ENCODE measurements at regions not wholly inside any gene's neighbourhood (a gene's known extent, or its start where the extent isn't known, plus 50 kb on each side); places are given as distances from the start of the nearest gene placed in this dataset.

DNA sequence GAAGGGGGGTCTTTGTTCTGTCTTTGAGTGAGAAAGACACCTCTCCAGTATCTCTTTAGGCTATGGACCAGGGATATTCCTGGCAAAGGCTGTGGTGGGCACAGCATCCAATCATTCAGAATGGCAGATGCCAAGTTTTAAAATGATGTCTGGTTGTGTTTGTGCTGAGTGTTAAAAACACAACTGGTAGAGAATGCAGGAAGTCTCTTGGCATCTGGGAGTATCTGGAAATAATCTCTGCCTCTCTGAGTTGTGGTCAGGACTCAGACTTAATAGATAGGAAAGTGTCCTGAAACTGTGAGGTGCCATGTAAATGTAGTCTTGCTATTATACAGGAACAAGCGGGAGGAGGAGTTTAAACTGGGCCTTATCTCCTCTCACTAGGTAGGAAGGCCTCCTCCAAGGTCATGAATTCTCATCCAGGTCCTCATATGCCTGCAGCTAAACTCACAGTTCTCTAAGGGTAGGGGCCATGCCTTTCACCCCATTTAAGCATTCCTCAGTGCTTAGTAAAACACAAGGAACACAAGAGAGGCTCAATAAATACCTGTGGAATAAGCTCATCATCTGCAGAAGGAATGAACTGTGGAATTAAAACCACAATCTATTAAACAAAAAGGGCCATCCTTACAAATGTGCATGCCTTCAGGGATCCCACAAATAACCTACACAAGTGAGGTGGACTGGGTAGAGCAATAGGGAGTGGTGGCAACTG, 317.6 kb downstream of the CBLN1 start:
- Histone ChIP-seq H3K4me1 (ENCODE audit: control insufficient read depth in 1 of 2, insufficient read depth in 2 of 2, low read depth in 1 of 2, low read length in 1 of 2) (peaks cover 3 to 5% of the 10 kb centered on the region in 2 experiments; a peak in 2 of 4 replicates), H3K79me2 (ENCODE audit: insufficient read depth) (no peaks in the 10 kb centered on the region), H3K27me3 (ENCODE audit: insufficient read depth) (no peaks in the 10 kb centered on the region), H3K27ac (ENCODE audit: low read depth in 2 of 2, low read length in 1 of 2) (peak overlapping the region in 1 of 2 experiments; percentile 54; a peak in 2 of 4 replicates), H3K9ac (peak overlapping the region; percentile 37; the same call in 1 of the 2 replicates), H4K20me1 (ENCODE audit: insufficient read depth) (no peaks in the 10 kb centered on the region), H3F3A (replicated peaks; ENCODE audit: insufficient read depth) (peaks cover 5% of the 10 kb centered on the region), H3K9me3 (no peaks in the 10 kb centered on the region), H2AFZ (ENCODE audit: low read depth) (no peak overlapping the region), H3K4me3 (ENCODE audit: low read depth in 2 of 2, low read length in 1 of 2) (no peak overlapping the region; a peak in 1 of 4 replicates), H3K36me3 (replicated peaks in 1 of 2; ENCODE audit: control insufficient read depth in 1 of 2, insufficient read depth in 2 of 2, low read length in 1 of 2) (no peaks in the 10 kb centered on the region), H3K4me2 (peak overlapping the region; percentile 9; the same call in 1 of the 2 replicates), H3K9me2 (no peaks in the 10 kb centered on the region)
- WGBS (ENCODE audit: low lambda C conversion rate) = 0% methylated on average over 1 of the region's 1 CpG
- ChIA-PET CTCF (no interaction called here), POLR2A (no interaction called here)
- TF ChIP-seq ELF1 (IDR thresholded peaks at IDR 0.05) (0 out of 2 replicates have a peak, but pooled peaks have one; percentile 4), EP300 (IDR thresholded peaks at IDR 0.05; ENCODE audit: borderline replicate concordance in 1 of 2, low read depth in 1 of 2, low read length in 1 of 2) (peak in 1 of 2 experiments; percentile 63; a peak in 1 of 4 replicates), TCF12 (IDR thresholded peaks at IDR 0.05) (0 out of 2 replicates have a peak, but pooled peaks have one; percentile 32), FOSL2 (IDR thresholded peaks at IDR 0.05; ENCODE audit: borderline replicate concordance, low read depth) (peak; percentile 53; the same call in 1 of the 2 replicates), JUND (IDR thresholded peaks at IDR 0.05) (peak; percentile 64), RXRA (IDR thresholded peaks at IDR 0.05; ENCODE audit: borderline replicate concordance, low read depth) (peak; percentile 33; the same call in 1 of the 2 replicates), SMC3 (IDR thresholded peaks at IDR 0.05; ENCODE audit: low read depth, low read length) (no peak)
- TF ChIP-seq, protein P1, sequence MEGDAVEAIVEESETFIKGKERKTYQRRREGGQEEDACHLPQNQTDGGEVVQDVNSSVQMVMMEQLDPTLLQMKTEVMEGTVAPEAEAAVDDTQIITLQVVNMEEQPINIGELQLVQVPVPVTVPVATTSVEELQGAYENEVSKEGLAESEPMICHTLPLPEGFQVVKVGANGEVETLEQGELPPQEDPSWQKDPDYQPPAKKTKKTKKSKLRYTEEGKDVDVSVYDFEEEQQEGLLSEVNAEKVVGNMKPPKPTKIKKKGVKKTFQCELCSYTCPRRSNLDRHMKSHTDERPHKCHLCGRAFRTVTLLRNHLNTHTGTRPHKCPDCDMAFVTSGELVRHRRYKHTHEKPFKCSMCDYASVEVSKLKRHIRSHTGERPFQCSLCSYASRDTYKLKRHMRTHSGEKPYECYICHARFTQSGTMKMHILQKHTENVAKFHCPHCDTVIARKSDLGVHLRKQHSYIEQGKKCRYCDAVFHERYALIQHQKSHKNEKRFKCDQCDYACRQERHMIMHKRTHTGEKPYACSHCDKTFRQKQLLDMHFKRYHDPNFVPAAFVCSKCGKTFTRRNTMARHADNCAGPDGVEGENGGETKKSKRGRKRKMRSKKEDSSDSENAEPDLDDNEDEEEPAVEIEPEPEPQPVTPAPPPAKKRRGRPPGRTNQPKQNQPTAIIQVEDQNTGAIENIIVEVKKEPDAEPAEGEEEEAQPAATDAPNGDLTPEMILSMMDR (IDR thresholded peaks at IDR 0.05) = no peak
- TF ChIP-seq, protein P2, sequence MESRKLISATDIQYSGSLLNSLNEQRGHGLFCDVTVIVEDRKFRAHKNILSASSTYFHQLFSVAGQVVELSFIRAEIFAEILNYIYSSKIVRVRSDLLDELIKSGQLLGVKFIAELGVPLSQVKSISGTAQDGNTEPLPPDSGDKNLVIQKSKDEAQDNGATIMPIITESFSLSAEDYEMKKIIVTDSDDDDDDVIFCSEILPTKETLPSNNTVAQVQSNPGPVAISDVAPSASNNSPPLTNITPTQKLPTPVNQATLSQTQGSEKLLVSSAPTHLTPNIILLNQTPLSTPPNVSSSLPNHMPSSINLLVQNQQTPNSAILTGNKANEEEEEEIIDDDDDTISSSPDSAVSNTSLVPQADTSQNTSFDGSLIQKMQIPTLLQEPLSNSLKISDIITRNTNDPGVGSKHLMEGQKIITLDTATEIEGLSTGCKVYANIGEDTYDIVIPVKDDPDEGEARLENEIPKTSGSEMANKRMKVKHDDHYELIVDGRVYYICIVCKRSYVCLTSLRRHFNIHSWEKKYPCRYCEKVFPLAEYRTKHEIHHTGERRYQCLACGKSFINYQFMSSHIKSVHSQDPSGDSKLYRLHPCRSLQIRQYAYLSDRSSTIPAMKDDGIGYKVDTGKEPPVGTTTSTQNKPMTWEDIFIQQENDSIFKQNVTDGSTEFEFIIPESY (IDR thresholded peaks at IDR 0.05; ENCODE audit: borderline replicate concordance, low read depth) = 0 out of 2 replicates have a peak, but pooled peaks have one; percentile 21
- TF ChIP-seq, protein P3, sequence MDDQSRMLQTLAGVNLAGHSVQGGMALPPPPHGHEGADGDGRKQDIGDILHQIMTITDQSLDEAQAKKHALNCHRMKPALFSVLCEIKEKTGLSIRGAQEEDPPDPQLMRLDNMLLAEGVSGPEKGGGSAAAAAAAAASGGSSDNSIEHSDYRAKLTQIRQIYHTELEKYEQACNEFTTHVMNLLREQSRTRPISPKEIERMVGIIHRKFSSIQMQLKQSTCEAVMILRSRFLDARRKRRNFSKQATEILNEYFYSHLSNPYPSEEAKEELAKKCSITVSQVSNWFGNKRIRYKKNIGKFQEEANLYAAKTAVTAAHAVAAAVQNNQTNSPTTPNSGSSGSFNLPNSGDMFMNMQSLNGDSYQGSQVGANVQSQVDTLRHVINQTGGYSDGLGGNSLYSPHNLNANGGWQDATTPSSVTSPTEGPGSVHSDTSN (IDR thresholded peaks at IDR 0.05) = peak; percentile 71
- no peak for DNase-seq

DNA sequence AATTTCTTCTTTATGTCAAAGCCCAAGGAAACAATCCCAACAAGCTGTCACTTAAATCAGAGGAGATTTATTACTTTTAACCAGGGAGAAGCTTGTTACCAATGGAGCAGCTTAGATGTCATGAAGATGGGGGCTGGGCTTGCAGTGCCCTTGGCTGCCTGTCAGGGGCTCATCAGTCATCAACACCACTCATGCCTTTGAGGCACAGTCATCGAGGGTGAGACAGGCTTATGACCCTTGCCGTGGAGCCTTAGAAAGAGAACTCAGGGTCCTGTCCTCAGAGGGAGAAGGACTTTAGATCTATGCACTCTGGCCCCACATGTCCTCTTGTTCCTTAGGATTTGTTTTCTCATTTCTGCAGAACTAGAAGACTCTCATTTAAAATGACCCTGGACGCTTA, 318.3 kb downstream of the CBLN1 start:
- Histone ChIP-seq H2AFZ (ENCODE audit: low read depth) (no peak overlapping the region), H3K9ac (peak overlapping the region; percentile 37; the same call in 1 of the 2 replicates)

More for the DNA sequence above, 318.3 kb downstream of the CBLN1 start:
- Histone ChIP-seq H3K36me3 (replicated peaks in 1 of 2; ENCODE audit: control insufficient read depth in 1 of 2, insufficient read depth in 2 of 2, low read length in 1 of 2) (no peaks in the 10 kb centered on the region), H3K4me3 (ENCODE audit: low read depth in 2 of 2, low read length in 1 of 2) (no peak overlapping the region), H3K4me2 (peak overlapping the region; percentile 9; the same call in 1 of the 2 replicates), H3K4me1 (ENCODE audit: control insufficient read depth in 1 of 2, insufficient read depth in 2 of 2, low read depth in 1 of 2, low read length in 1 of 2) (peaks cover 3 to 5% of the 10 kb centered on the region in 2 experiments; a peak in 2 of 4 replicates), H3K27ac (ENCODE audit: low read depth in 2 of 2, low read length in 1 of 2) (peak overlapping the region in 1 of 2 experiments; percentile 54; a peak in 2 of 4 replicates), H3K9me3 (no peaks in the 10 kb centered on the region), H3K79me2 (ENCODE audit: insufficient read depth) (no peaks in the 10 kb centered on the region), H3K9me2 (no peaks in the 10 kb centered on the region), H3K27me3 (ENCODE audit: insufficient read depth) (no peaks in the 10 kb centered on the region), H4K20me1 (ENCODE audit: insufficient read depth) (no peaks in the 10 kb centered on the region), H3F3A (replicated peaks; ENCODE audit: insufficient read depth) (peaks cover 5% of the 10 kb centered on the region)
- ChIA-PET CTCF (no interaction called here), POLR2A (no interaction called here)
- DNase-seq = no peak
- 13% methylated on average over 3 of the region's 3 CpGs for WGBS (ENCODE audit: low lambda C conversion rate)
- TF ChIP-seq, protein P3 (IDR thresholded peaks at IDR 0.05) = peak; percentile 60
- TF ChIP-seq FOSL2 (IDR thresholded peaks at IDR 0.05; ENCODE audit: borderline replicate concordance, low read depth) (peak; percentile 16; the same call in 1 of the 2 replicates), NRF1 (IDR thresholded peaks at IDR 0.05; ENCODE audit: low read depth, low read length) (no peak), RAD21 (IDR thresholded peaks at IDR 0.05; ENCODE audit: low read length) (no peak)
